Bronchial epithelial cell (primary cell): ENCODE measurements at regions not wholly inside any gene's neighbourhood (a gene's known extent, or its start where the extent isn't known, plus 50 kb on each side); places are given as distances from the start of the nearest gene placed in this dataset.

Experiments used
- DNase-seq: peaks from one replicate; pipeline ENCODE4 v3.0.0-alpha.2; 2010; ENCODE audit warnings: low read depth
- FAIRE-seq: peaks from 2 replicates; lab custom pipeline; 2011; peaks lifted over from hg19 to GRCh38; lab: Jason Lieb, UNC
- H3K27me3 ChIP-seq: 2 replicates; pipeline ENCODE4 v1.5.1; 2011; ENCODE audit warnings: low read length; ENCODE audit not compliant: control insufficient read depth, insufficient read depth
- H3K36me3 ChIP-seq: 2 replicates; pipeline ENCODE4 v1.5.1; 2011; ENCODE audit warnings: low read length; ENCODE audit not compliant: control insufficient read depth, insufficient read depth
- H3K4me3 ChIP-seq: 2 replicates; pipeline ENCODE4 v1.5.1; 2011; ENCODE audit warnings: mild to moderate bottlenecking, low read depth, low read length, control low read depth
- TF ChIP-seq, protein P1 (sequence below): IDR thresholded peaks from 2 replicates; pipeline ENCODE4 v1.5.1; 2011; ENCODE audit warnings: mild to moderate bottlenecking, moderate library complexity, low read length, control low read depth, inconsistent platforms; ENCODE audit not compliant: insufficient read depth, severe bottlenecking

DNA sequence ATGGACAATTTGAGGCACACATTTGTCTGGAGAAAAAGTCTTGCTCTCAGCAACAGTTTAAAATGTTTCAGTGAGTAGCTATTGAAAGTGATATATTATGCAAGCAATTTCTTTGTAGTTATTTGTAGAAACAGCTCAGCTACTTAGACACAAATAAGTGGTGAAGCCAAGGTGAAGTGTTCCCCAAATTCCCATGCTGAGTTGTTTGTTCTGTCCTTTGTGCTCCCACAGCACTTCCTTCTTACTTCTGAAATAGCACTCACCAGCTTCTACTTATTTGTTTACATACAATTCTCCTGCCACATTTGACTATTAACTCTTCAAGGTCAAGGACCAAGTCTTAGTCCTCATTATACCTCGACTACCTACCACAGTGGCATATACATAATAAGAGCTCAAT, 638.6 kb upstream of the LRRC4C start:
- Histone ChIP-seq H3K36me3 (no peaks in the 10 kb centered on the region), H3K4me3 (no peak overlapping the region), H3K27me3 (no peaks in the 10 kb centered on the region)
- no peak for DNase-seq
- FAIRE-seq = no peak
- TF ChIP-seq, protein P1, sequence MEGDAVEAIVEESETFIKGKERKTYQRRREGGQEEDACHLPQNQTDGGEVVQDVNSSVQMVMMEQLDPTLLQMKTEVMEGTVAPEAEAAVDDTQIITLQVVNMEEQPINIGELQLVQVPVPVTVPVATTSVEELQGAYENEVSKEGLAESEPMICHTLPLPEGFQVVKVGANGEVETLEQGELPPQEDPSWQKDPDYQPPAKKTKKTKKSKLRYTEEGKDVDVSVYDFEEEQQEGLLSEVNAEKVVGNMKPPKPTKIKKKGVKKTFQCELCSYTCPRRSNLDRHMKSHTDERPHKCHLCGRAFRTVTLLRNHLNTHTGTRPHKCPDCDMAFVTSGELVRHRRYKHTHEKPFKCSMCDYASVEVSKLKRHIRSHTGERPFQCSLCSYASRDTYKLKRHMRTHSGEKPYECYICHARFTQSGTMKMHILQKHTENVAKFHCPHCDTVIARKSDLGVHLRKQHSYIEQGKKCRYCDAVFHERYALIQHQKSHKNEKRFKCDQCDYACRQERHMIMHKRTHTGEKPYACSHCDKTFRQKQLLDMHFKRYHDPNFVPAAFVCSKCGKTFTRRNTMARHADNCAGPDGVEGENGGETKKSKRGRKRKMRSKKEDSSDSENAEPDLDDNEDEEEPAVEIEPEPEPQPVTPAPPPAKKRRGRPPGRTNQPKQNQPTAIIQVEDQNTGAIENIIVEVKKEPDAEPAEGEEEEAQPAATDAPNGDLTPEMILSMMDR = no peak

DNA sequence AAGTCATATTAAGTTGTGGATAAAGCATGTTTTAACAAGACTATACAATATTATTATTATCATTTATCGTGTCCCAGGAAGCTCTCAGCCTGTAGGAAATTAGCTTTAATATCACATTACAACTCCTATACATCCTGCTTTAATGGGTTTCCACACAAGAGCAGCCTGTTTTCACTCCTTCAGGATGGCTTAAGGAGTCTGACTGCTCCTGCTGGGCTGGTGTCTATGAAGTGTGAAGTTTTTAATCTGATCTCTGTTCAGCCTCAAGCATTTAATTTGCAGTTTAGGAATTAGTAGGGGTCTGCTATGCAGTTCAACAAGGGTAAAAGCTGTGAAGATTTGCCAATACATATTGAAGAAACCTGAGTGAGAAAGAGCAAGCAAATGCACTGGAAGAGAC, 653.4 kb upstream of the LRRC4C start:
- FAIRE-seq = no peak
- no peak for DNase-seq
- Histone ChIP-seq H3K4me3 (no peak overlapping the region), H3K27me3 (no peaks in the 10 kb centered on the region), H3K36me3 (no peaks in the 10 kb centered on the region)
- TF ChIP-seq, protein P1 = no peak

DNA sequence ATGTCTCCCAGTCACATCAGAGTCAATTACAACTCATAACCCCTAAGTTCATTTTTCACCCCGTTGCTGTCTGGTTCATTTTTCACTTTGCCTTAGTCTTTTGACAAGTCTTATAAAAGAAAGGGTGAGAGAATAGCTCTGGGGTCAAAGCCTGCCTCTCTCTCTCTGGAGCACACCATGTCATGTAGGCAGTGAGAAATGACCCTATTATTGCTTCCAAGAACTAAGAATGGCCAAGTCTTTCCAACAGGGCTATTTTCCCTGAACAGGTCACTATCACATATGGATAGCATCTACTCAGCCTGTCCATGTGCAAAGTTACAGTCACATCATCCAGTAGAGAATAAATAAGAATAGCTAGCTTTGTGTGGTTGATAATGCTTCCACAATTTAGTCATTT, 655.5 kb upstream of the LRRC4C start:
- H3K36me3 ChIP-seq = no peaks in the 10 kb centered on the region
- TF ChIP-seq, protein P1 = no peak
- H3K27me3 ChIP-seq = no peaks in the 10 kb centered on the region
- DNase-seq = no peak
- no peak overlapping the region for H3K4me3 ChIP-seq
- FAIRE-seq = no peak

DNA sequence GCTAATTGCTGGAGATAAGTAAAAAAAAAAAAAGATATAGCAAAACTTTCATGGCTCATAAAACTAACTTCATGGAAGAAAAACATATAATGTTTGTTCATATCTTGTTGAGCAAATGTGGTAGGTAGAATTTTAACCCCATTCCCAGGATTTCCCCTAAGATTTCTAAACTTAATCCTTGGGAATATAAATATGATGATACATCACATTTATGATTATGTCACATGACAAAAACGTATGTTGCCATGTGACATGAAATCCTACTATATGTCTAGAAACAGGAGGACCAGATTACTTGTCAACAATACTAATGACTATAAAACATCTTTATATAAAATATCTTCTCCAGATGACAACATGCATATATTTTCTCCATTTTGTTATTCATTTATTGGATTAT, 679.0 kb upstream of the LRRC4C start:
- Histone ChIP-seq H3K4me3 (no peak overlapping the region), H3K27me3 (no peaks in the 10 kb centered on the region), H3K36me3 (no peaks in the 10 kb centered on the region)
- TF ChIP-seq, protein P1 = no peak
- no peak for DNase-seq
- FAIRE-seq = no peak

DNA sequence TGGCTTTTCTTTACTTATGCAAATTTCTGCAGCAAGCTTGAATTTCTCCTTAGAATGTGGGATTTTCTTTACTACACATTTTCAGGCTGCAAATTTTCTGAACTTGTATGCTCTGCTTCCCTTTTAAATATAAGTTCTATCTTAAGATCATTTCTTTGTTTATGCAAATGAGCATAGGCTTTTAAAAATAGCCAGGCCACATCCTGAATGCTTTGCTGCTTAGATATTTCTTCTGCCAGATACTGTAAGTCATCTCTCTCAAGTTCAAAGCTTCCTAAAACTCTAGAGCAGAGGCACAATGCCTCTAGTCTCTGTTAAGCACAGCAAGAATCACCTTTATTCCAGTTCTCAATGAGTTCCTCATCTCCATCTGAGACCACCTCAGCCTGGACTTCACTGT, 685.9 kb upstream of the LRRC4C start:
- DNase-seq = no peak
- H3K27me3 ChIP-seq = no peaks in the 10 kb centered on the region
- TF ChIP-seq, protein P1 = no peak
- no peak for FAIRE-seq
- H3K36me3 ChIP-seq = no peaks in the 10 kb centered on the region
- H3K4me3 ChIP-seq = no peak overlapping the region

DNA sequence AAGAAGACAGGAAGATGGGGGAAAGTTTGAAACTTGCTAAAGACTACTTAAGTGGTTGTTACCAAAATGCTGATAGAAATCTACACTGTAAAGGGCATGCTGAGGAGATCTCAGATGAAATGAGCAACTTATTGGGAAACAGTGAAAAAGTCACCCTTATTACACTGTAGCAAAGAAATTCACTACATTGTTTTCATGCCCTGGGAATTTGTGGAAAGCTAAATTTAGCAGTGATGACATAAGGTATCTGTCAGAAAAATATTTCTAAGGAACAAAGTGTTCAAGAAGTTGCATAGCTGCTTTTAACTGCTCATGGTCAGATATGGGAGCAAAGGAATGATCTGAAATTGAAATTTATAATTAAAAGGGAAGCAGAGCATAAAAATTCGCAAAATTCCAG, 702.4 kb upstream of the LRRC4C start:
- H3K27me3 ChIP-seq = no peaks in the 10 kb centered on the region
- DNase-seq = no peak
- H3K4me3 ChIP-seq = no peak overlapping the region
- FAIRE-seq = no peak
- H3K36me3 ChIP-seq = no peaks in the 10 kb centered on the region
- TF ChIP-seq, protein P1 = no peak
